H9 (cell line): ENCODE measurements at regions not wholly inside any gene's neighbourhood (a gene's known extent, or its start where the extent isn't known, plus 50 kb on each side); places are given as distances from the start of the nearest gene placed in this dataset.

ENCODE experiments used
- DNase-seq: peaks from one replicate; pipeline ENCODE4 v3.0.0-alpha.2; 2017
- H2AFZ ChIP-seq: one replicate; pipeline ENCODE4 v1.6.1; 2013; ENCODE audit warnings: mild to moderate bottlenecking, low read length, control low read depth, moderate library complexity
- H2AK5ac ChIP-seq: 2 replicates; pipeline ENCODE4 v1.6.1; 2013; ENCODE audit warnings: low read length, control low read depth, mixed read lengths; ENCODE audit not compliant: insufficient read length
- H2BK120ac ChIP-seq: one replicate; pipeline ENCODE4 v1.6.1; 2013; ENCODE audit warnings: low read depth, mild to moderate bottlenecking, low read length, control low read depth, inconsistent platforms; ENCODE audit not compliant: poor library complexity, severe bottlenecking
- H2BK12ac ChIP-seq: 2 replicates; pipeline ENCODE4 v1.6.1; 2013; ENCODE audit warnings: low read length, control low read depth, mixed read lengths, low read depth; ENCODE audit not compliant: insufficient read length
- H2BK15ac ChIP-seq: 2 replicates; pipeline ENCODE4 v1.6.1; 2013; ENCODE audit warnings: low read depth, low read length, control low read depth
- H2BK20ac ChIP-seq: one replicate; pipeline ENCODE4 v1.6.1; 2013; ENCODE audit warnings: low read depth, mild to moderate bottlenecking, low read length, control low read depth, inconsistent platforms; ENCODE audit not compliant: poor library complexity, severe bottlenecking
- H2BK5ac ChIP-seq: 2 replicates; pipeline ENCODE4 v1.6.1; 2013; ENCODE audit warnings: low read length, control low read depth, mixed read lengths; ENCODE audit not compliant: insufficient read length
- H3K14ac ChIP-seq: 2 replicates; pipeline ENCODE4 v1.6.1; 2013; ENCODE audit warnings: low read length, control low read depth; ENCODE audit not compliant: insufficient read depth
- H3K18ac ChIP-seq: 2 replicates; pipeline ENCODE4 v1.6.1; 2013; ENCODE audit warnings: low read depth, mild to moderate bottlenecking, mixed read lengths, low read length, control low read depth; ENCODE audit not compliant: insufficient read length
- H3K23ac ChIP-seq: 2 replicates; pipeline ENCODE4 v1.6.1; 2013; ENCODE audit warnings: low read length, control low read depth, mixed read lengths, low read depth; ENCODE audit not compliant: insufficient read length
- H3K23me2 ChIP-seq: 2 replicates; pipeline ENCODE4 v1.6.1; 2013; ENCODE audit warnings: low read depth, mild to moderate bottlenecking, mixed read lengths, low read length, control low read depth; ENCODE audit not compliant: insufficient read length, poor library complexity, severe bottlenecking
- H3K27ac ChIP-seq: 2 replicates; pipeline ENCODE4 v1.5.1; 2013; ENCODE audit warnings: low read length, control low read depth, mixed read lengths, low read depth; ENCODE audit not compliant: insufficient read length
- H3K27me3 ChIP-seq: 2 replicates; pipeline ENCODE4 v1.6.1; 2013; ENCODE audit warnings: low read length, control low read depth, inconsistent platforms; ENCODE audit not compliant: insufficient read depth
- H3K4ac ChIP-seq: 2 replicates; pipeline ENCODE4 v1.6.1; 2013; ENCODE audit warnings: low read depth, mild to moderate bottlenecking, control low read depth, inconsistent platforms, low read length, moderate library complexity
- H3K4me1 ChIP-seq: 2 replicates; pipeline ENCODE4 v1.6.1; 2013; ENCODE audit warnings: low read length, control low read depth, inconsistent platforms; ENCODE audit not compliant: insufficient read depth
- H3K4me2 ChIP-seq: 2 replicates; pipeline ENCODE4 v1.6.1; 2013; ENCODE audit warnings: low read length, control low read depth, mixed read lengths; ENCODE audit not compliant: insufficient read length, insufficient read depth
- H3K56ac ChIP-seq: 2 replicates; pipeline ENCODE4 v1.6.1; 2013; ENCODE audit warnings: low read depth, mild to moderate bottlenecking, mixed read lengths, low read length, control low read depth; ENCODE audit not compliant: insufficient read length
- H3K79me1 ChIP-seq: 2 replicates; pipeline ENCODE4 v1.6.1; 2013; ENCODE audit warnings: low read depth, mild to moderate bottlenecking, moderate library complexity, low read length, control low read depth, inconsistent platforms; ENCODE audit not compliant: insufficient read depth, poor library complexity, severe bottlenecking
- H3K79me2 ChIP-seq: 2 replicates; pipeline ENCODE4 v1.6.1; 2013; ENCODE audit warnings: low read length, control low read depth, inconsistent platforms; ENCODE audit not compliant: insufficient read depth
- H3K9ac ChIP-seq: 2 replicates; pipeline ENCODE4 v1.6.1; 2013; ENCODE audit warnings: low read length, control low read depth, mixed read lengths; ENCODE audit not compliant: insufficient read length; ENCODE audit errors: extremely low read depth
- H3K9me3 ChIP-seq: one replicate; pipeline ENCODE4 v1.6.1; 2013; ENCODE audit warnings: low read depth, low read length, inconsistent platforms; ENCODE audit not compliant: control insufficient read depth
- H3T11ph ChIP-seq: one replicate; pipeline ENCODE4 v1.6.1; 2013; ENCODE audit warnings: mild to moderate bottlenecking, low read length, control low read depth, inconsistent platforms
- H4K20me1 ChIP-seq: one replicate; pipeline ENCODE4 v1.6.1; 2013; ENCODE audit not compliant: control insufficient read depth, insufficient read length, insufficient read depth
- H4K5ac ChIP-seq: 2 replicates; pipeline ENCODE4 v1.6.1; 2013; ENCODE audit warnings: low read depth, mild to moderate bottlenecking, mixed read lengths, low read length, control low read depth; ENCODE audit not compliant: insufficient read length
- H4K8ac ChIP-seq: replicated peaks from 2 replicates; pipeline ENCODE4 v1.6.1; 2013; ENCODE audit warnings: low read length, control low read depth, mixed read lengths, low read depth; ENCODE audit not compliant: insufficient read length
- H4K91ac ChIP-seq: 2 replicates; pipeline ENCODE4 v1.6.1; 2013; ENCODE audit warnings: low read depth, mild to moderate bottlenecking, moderate library complexity, mixed read lengths, low read length, control low read depth; ENCODE audit not compliant: insufficient read length
- H3K27ac Mint-ChIP-seq, 3 experiments: 2 replicates in 2 of 3; 3 replicates in 1 of 3; pipeline ENCODE4 v1.8.0; 2020 to 2021; ENCODE audit warnings: mixed read lengths in 3 of 3, mild to moderate bottlenecking in 1 of 3, moderate library complexity in 1 of 3
- H3K27me3 Mint-ChIP-seq: 2 replicates; pipeline ENCODE4 v1.8.0; 2021; ENCODE audit warnings: low read depth, mild to moderate bottlenecking, moderate library complexity, mixed read lengths
- H3K36me3 Mint-ChIP-seq, 3 experiments: 2 replicates in 2 of 3; 3 replicates in 1 of 3; pipeline ENCODE4 v1.8.0; 2020 to 2021; ENCODE audit warnings: low read depth in 3 of 3, mixed read lengths in 3 of 3; ENCODE audit not compliant: insufficient read depth in 1 of 3
- H3K4me1 Mint-ChIP-seq, 2 experiments: 2 replicates each; pipeline ENCODE4 v1.8.0; 2020; ENCODE audit warnings: mixed read lengths in 2 of 2
- H3K4me3 Mint-ChIP-seq, 2 experiments: 2 replicates in 1 of 2; 3 replicates in 1 of 2; pipeline ENCODE4 v1.8.0; 2020 to 2021; ENCODE audit warnings: mild to moderate bottlenecking in 2 of 2, mixed read lengths in 2 of 2, moderate library complexity in 1 of 2
- H3K9me3 Mint-ChIP-seq, 2 experiments: 2 replicates in 1 of 2; 3 replicates in 1 of 2; pipeline ENCODE4 v1.8.0; 2020; ENCODE audit warnings: mild to moderate bottlenecking in 2 of 2, mixed read lengths in 2 of 2, moderate library complexity in 1 of 2
- CTCF ChIP-seq: fragments of 200-600 bp; sonication (generic); conservative IDR thresholded peaks from 3 replicates; pipeline ENCODE4 v1.8.0; 2021; ENCODE audit warnings: antibody characterized with exemption, mild to moderate bottlenecking
- WGBS: extraction: QIAGEN DNeasy Blood & Tissue Kit; methylation state at CpG from one replicate; pipeline ENCODE4 v1.1.7; 2013; ENCODE audit warnings: missing lambda C conversion rate, low lambda C conversion rate, mixed read lengths; ENCODE audit not compliant: insufficient read length; ENCODE audit errors: extremely low coverage; 5-methylcytosine and 5-hydroxymethylcytosine counted together

GRCh38 chr1:29829448-29830344 is 593.4 kb downstream of the PTPRU start:
- Mint-ChIP-seq H3K27me3 (peaks cover 4% of the 10 kb centered on the region), H3K27ac (no peak overlapping the region; a peak in 1 of 7 replicates), H3K9me3 (no peaks in the 10 kb centered on the region), H3K4me1 (no peaks in the 10 kb centered on the region), H3K4me3 (no peak overlapping the region), H3K36me3 (no peaks in the 10 kb centered on the region)
- Histone ChIP-seq H2BK15ac (no peak overlapping the region), H4K20me1 (no peaks in the 10 kb centered on the region), H2BK20ac (no peak overlapping the region), H3K4ac (no peak overlapping the region), H2AK5ac (no peak overlapping the region), H3K14ac (no peak overlapping the region), H2BK12ac (no peak overlapping the region), H3K18ac (no peak overlapping the region), H2BK120ac (no peak overlapping the region), H3K79me1 (no peaks in the 10 kb centered on the region), H3T11ph (no peak overlapping the region), H3K4me1 (no peaks in the 10 kb centered on the region), H3K79me2 (no peaks in the 10 kb centered on the region), H3K27ac (no peak overlapping the region), H3K23me2 (no peaks in the 10 kb centered on the region), H4K91ac (no peak overlapping the region), H4K8ac (no peak overlapping the region), H3K56ac (no peak overlapping the region), H3K9me3 (no peaks in the 10 kb centered on the region), H3K23ac (no peak overlapping the region), H2AFZ (no peak overlapping the region), H3K4me2 (no peak overlapping the region), H3K27me3 (no peaks in the 10 kb centered on the region), H3K9ac (no peak overlapping the region), H4K5ac (no peak overlapping the region), H2BK5ac (no peak overlapping the region)
- no peak for DNase-seq
- no CpG with 5 or more reads among the region's 14 CpGs for WGBS
- TF ChIP-seq CTCF = no peak
